Brain microvascular endothelial cell (primary cell): ENCODE measurements at regions not wholly inside any gene's neighbourhood (a gene's known extent, or its start where the extent isn't known, plus 50 kb on each side); places are given as distances from the start of the nearest gene placed in this dataset.

ENCODE experiments used
- DNase-seq: peaks from one replicate; pipeline ENCODE4 v3.0.0-alpha.2; 2020
- H3K27ac ChIP-seq: fragments of 250-450 bp; sonication (Bioruptor Pico); 2 replicates; pipeline ENCODE4 v1.5.1; 2020; ENCODE audit warnings: mild to moderate bottlenecking, moderate library complexity
- H3K27me3 ChIP-seq: fragments of 250-450 bp; sonication (Bioruptor Pico); replicated peaks from 2 replicates; pipeline ENCODE4 v1.5.1; 2020; ENCODE audit warnings: mild to moderate bottlenecking
- H3K36me3 ChIP-seq: fragments of 250-450 bp; sonication (Bioruptor Pico); replicated peaks from 2 replicates; pipeline ENCODE4 v1.5.1; 2020; ENCODE audit warnings: mild to moderate bottlenecking
- H3K4me3 ChIP-seq: 2 replicates; pipeline ENCODE4 v1.5.1; 2011; ENCODE audit warnings: low read depth, mild to moderate bottlenecking, control low read depth, low read length, moderate library complexity
- in situ Hi-C: cut with HindIII; loops from 2 replicates; pipeline ENCODE4 v1.10.0; 2017; ENCODE audit warnings: low sequenced_read_pairs, low pct_ligation_motif_present
- TF ChIP-seq, protein P1 (sequence below): IDR thresholded peaks from 2 replicates; pipeline ENCODE4 v1.5.1; 2011; ENCODE audit warnings: low read depth, mild to moderate bottlenecking, moderate library complexity, low read length, control low read depth, inconsistent platforms; ENCODE audit errors: missing control alignments

GRCh38 chr12:124379379-124379937 is 84.6 kb downstream of the RFLNA start:
- H3K4me3 ChIP-seq, result no peak overlapping the region
- DNase-seq, result no peak
- in situ Hi-C loops, result loop anchor here (25.0 kb wide), 1 partner anchor 383 kb away; no protein-coding TSS in a partner anchor
- TF ChIP-seq, protein P1, sequence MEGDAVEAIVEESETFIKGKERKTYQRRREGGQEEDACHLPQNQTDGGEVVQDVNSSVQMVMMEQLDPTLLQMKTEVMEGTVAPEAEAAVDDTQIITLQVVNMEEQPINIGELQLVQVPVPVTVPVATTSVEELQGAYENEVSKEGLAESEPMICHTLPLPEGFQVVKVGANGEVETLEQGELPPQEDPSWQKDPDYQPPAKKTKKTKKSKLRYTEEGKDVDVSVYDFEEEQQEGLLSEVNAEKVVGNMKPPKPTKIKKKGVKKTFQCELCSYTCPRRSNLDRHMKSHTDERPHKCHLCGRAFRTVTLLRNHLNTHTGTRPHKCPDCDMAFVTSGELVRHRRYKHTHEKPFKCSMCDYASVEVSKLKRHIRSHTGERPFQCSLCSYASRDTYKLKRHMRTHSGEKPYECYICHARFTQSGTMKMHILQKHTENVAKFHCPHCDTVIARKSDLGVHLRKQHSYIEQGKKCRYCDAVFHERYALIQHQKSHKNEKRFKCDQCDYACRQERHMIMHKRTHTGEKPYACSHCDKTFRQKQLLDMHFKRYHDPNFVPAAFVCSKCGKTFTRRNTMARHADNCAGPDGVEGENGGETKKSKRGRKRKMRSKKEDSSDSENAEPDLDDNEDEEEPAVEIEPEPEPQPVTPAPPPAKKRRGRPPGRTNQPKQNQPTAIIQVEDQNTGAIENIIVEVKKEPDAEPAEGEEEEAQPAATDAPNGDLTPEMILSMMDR, result no peak
- peak overlapping the region; percentile 81 for H3K27ac ChIP-seq
- peaks cover 85% of the 10 kb centered on the region for H3K36me3 ChIP-seq
- no peaks in the 10 kb centered on the region for H3K27me3 ChIP-seq

- TF ChIP-seq, protein P1, result no peak
- in situ Hi-C loops, result loop anchor here (25.0 kb wide), 1 partner anchor 383 kb away; no protein-coding TSS in a partner anchor
- no peak overlapping the region for H3K4me3 ChIP-seq
- H3K36me3 ChIP-seq, result peaks cover 85% of the 10 kb centered on the region
- H3K27me3 ChIP-seq, result no peaks in the 10 kb centered on the region
- H3K27ac ChIP-seq, result peak overlapping the region; percentile 81
- DNase-seq, result no peak
Measured at GRCh38 chr12:124378926-124379325, 84.0 kb downstream of the RFLNA start.

- Histone ChIP-seq H3K27me3 (no peaks in the 10 kb centered on the region), H3K4me3 (no peak overlapping the region), H3K36me3 (peaks cover 80% of the 10 kb centered on the region), H3K27ac (no peak overlapping the region)
- in situ Hi-C loops, result loop anchor here (25.0 kb wide), 1 partner anchor 384 kb away; no protein-coding TSS in a partner anchor
- TF ChIP-seq, protein P1, result no peak
- no peak for DNase-seq
Measured at GRCh38 chr12:124377981-124378509, 83.2 kb downstream of the RFLNA start.

DNA sequence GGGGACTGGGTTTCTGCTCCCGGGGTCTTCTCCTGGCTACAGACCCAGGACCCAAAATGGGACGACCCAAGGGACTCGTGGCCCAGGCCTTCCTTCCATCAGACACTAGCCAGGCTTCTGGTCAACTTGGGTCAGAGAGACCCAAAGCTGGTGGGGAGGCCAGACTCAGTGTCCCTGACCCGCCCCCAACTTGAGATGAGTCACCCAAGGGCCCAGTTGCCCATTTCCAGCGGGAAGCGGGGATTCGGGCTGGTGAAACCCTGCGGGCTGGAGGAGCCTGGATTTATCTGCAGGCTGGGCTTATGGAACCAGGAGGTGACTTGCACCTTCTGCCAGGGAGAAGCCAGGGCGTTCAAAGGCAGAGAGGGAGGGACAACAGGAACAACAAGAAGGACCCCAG is 81.5 kb downstream of the RFLNA start:
- in situ Hi-C loops, result loop anchor here (25.0 kb wide), 1 partner anchor 386 kb away; no protein-coding TSS in a partner anchor
- H3K27ac ChIP-seq, result no peak overlapping the region
- TF ChIP-seq, protein P1, result no peak
- H3K36me3 ChIP-seq, result peaks cover 79% of the 10 kb centered on the region
- H3K4me3 ChIP-seq, result no peak overlapping the region
- DNase-seq, result no peak
- H3K27me3 ChIP-seq, result no peaks in the 10 kb centered on the region

GRCh38 chr12:124375789-124376175 is 80.9 kb downstream of the RFLNA start:
- no peaks in the 10 kb centered on the region for H3K27me3 ChIP-seq
- no peak overlapping the region for H3K4me3 ChIP-seq
- peaks cover 79% of the 10 kb centered on the region for H3K36me3 ChIP-seq
- TF ChIP-seq, protein P1, result no peak
- in situ Hi-C loops, result loop anchor here (25.0 kb wide), 1 partner anchor 387 kb away; no protein-coding TSS in a partner anchor
- DNase-seq, result no peak
- H3K27ac ChIP-seq, result no peak overlapping the region
